CD4-positive, alpha-beta T cell treated with Interleukin-6 at 100 ng/mL for 8 hours (primary cell): ENCODE measurements at regions not wholly inside any gene's neighbourhood (a gene's known extent, or its start where the extent isn't known, plus 50 kb on each side); places are given as distances from the start of the nearest gene placed in this dataset.
"Not testable (repeated sequence)": the region's sequence is repeated elsewhere in the genome, so short reads cannot be mapped to it uniquely, and the experiment has no call there.

Experiments used
- DNase-seq: peaks from one replicate; pipeline ENCODE4 v3.0.0-alpha.2; 2020; ENCODE audit warnings: mixed read lengths, low spot score

GRCh38 chr2:239742377-239742776 lies 282.8 kb downstream of the NDUFA10 start:
- no peak for DNase-seq

DNA sequence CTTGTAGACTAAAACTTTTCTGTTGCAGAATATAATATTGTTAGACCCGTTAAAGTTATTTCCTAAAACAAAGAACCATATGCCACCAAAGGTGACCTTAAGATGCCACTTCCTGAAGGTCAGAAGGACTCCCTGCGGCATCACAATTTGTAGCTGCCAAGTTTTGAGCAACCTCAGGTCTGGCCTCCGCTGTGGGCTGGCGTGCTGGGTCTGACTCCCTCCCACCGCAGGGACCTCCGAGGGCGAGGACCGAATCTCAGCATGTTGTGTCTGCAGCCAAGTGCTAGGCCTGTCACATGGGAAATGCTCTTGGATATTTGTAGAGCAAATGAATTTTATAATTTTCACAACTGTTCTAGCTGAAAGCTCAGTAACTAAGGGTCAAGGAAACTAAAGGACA lies 285.9 kb downstream of the NDUFA10 start:
- no peak for DNase-seq

GRCh38 chr2:239738159-239738558 lies 287.0 kb downstream of the NDUFA10 start:
- DNase-seq, result no peak

DNA sequence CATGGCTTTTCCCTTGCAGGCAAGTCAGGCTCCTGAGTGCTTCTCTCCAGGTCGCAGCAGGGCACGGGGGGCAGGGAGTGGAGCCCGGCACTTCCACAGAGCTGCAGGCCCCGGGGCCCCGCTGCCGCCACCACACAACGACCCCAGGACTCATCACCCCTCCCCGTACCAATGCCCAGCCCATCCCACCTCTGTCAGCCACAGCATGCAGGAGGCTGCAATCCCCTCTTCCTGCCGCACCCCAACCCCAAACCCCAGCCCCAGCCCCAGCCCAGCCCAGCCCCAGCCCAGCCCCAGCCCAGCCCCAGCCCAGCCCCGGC lies 288.0 kb downstream of the NDUFA10 start:
- DNase-seq, result no peak

- no peak for DNase-seq
Observed at GRCh38 chr2:239736358-239737143, 288.6 kb downstream of the NDUFA10 start.

DNA sequence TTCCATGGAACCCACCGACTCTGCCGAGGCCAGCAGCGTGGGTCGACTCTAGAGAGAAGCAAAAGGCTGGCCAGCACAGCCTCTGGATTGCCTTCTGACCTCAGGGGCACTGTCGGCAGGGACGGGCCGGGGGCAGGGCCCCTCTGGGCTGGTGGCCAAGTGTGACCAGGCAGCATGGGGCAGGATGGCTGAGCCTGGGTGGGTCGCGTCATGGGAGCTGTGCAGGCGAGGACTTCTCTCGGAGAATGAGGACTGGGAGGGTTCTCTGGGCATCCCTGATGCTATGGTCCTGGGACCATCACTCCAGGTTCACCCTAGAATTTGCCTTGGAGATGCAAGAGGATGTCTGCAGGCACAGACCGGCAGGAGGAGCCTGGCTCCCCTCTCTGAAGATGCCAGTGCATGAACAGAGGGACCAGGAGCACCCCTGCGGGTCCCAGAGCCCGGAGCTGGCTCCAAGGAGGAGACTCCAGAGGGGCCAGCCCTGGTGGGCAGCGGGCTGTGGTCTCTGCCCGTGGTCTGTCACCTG lies 289.2 kb downstream of the NDUFA10 start:
- DNase-seq, result no peak

- DNase-seq, result no peak
Observed at GRCh38 chr2:239735131-239735828, 289.9 kb downstream of the NDUFA10 start.

GRCh38 chr2:239734436-239735005 lies 290.6 kb downstream of the NDUFA10 start:
- no peak for DNase-seq

- DNase-seq, result no peak
Observed at GRCh38 chr2:239732666-239733010, 292.5 kb downstream of the NDUFA10 start.

- no peak for DNase-seq
Observed at GRCh38 chr2:239731998-239732665, 293.0 kb downstream of the NDUFA10 start.

GRCh38 chr2:239731422-239731821 lies 293.7 kb downstream of the NDUFA10 start:
- DNase-seq, result no peak

DNA sequence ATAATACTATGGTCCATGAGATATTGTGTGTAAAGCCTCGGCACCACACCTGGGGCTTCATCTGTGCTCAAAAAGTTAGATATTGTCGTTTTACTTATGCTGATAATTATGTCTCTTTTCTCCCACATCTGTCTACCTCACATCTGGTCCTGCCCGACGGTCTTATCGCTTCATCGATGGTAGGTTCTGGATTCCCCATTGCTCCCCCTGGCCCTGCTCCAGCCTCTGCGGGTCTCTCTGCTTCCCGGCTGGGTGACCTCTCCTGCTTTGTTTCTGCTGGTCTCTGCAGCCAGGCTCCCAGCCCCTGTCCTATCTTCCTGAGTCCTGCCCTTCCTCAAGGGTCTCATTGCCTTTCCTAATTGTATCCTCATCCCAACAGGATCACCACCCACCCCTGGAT lies 294.2 kb downstream of the NDUFA10 start:
- DNase-seq, result no peak

- not testable (repeated sequence) for DNase-seq
Observed at GRCh38 chr2:239730567-239730882, 294.6 kb downstream of the NDUFA10 start.

GRCh38 chr2:239729681-239730566 lies 295.2 kb downstream of the NDUFA10 start:
- no peak for DNase-seq

GRCh38 chr2:239729151-239729550 lies 296.0 kb downstream of the NDUFA10 start:
- DNase-seq, result no peak

DNA sequence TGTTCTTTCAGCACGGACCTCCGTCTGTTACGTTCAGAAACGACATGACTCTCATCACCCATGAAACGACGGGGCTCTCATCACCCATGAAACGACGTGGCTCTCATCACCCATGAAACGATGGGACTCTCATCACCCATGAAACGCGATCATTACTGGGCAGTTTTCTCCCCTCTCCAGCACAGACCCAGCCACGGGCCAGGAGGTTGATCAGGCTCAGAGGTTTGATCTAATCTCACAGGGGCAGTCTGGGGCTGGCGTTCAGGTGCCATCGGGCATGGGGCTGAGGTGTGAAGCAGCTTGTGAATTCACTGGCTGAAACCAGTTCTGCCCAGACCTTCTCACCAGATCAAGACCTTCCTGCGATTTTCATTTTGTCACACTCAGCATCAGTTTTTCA lies 296.4 kb downstream of the NDUFA10 start:
- DNase-seq, result no peak

DNA sequence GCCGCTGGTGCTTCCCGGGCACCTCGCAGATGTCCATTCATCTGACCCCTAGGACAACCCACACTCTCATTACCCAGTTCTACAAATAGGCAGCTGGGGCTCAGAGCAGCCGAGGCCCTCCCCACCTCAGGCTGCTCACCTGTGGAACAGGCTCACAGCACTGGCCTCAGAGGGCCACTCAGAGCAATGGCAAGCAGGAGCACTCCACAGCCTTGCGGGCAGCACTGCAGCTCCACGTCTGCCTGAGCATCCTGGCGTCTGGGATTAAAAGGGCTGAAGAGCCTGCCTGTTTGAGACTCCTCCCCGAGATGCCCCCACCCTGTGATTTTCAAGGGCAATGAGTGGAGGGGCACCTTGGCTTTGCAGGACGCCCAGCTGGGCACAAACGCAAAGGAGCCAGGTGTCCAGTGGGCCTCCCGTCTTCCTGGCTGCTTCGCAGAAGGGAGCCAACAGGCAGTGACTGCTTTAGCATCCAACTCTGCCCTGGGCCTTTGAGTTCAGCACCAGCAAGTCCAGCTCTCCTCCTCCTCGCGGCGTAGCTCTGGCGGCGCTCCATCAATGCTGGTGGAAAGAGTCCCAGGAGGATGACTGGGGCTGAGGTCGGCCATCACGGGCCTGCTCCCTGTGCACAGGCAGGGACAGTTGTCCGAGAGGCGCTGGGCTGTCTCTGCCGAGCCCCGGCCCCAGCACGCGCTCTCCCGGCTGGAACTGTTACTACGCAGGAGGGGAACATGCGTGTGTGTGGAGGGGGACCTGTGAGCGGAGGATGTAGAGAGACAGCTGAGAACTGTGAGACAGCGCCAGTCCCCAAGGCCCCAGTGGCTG lies 297.2 kb downstream of the NDUFA10 start:
- DNase-seq, result no peak

DNA sequence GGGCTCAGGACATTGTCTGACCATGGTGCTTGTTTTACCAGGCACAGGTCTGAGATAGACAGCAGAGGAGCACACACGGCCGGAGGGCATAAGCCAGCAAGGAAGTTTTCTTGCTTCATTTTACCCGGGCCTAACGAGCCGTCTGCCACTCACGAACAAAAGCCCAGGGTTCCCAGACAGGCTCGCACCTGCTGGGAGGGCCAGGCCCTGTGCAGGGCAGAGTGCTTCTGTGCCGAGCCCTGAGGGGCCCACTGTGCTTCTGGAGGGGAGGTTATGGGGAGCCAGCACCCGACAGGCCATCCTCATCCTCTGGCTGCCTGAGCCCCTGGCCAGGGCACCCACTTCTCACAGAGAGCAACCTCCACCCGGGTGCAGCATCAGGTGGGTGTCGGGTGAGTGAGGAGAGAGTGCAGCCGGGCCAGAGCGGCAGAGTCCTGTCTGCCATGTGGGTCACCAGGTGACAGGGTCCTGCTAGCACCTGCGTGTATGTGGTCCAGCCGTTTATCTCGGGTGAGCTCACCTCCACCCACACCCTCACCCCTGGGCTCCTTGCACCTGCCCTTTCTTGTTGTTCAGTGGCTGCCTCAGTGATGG lies 297.9 kb downstream of the NDUFA10 start:
- DNase-seq, result no peak

DNA sequence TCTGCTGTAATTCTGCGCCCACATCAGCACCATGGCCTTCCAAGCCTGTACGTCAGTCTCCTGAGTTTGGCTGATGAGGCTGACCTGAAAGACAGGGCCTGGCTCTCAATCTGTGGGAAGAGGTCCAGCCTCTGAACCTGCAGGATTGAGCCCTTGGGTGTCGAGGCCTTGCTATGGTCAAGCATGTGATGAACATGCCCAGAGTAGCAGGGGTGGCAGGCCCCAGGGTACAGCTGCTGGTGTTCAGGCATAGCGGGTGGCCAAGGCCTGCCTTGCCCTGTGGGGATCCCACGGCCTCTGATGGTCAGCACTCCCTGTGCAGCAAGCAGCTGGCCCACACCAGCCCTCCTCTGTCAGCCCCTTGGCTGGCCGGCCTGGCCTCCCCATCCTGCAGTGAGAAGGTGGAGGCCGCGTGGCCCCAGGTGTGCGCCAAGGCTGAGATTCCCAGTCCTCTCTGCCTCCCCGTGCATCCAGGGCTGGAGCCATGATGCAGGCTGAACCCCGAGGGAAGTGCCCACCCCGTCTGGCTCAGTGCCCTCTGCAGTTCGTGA lies 298.4 kb downstream of the NDUFA10 start:
- no peak for DNase-seq

DNA sequence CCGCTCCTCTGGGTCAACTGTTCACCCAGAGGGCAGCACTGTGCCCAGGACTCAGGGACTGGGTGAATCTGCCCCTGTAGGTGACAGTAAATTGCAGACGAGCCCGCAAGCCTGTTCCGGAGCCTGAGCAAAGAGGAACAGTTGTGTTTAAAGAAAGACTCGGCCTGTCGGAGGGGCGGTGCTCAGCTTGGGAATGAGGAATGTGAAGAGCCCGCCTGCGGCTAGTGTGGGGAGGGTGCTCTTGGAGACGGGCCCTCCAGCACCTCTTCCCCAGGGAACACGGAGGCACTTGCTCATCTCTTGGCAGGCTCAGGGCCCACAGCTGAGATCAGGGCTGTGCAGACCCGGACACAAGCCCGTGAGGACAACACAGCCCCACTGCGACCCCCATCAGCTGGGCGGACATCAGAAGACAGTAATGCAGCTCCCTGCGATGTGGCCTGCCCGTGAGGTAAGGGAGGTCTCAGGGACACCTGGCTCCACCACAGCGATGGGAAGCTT lies 299.0 kb downstream of the NDUFA10 start:
- no peak for DNase-seq
